GM21526 (cell line): ENCODE measurements at regions not wholly inside any gene's neighbourhood (a gene's known extent, or its start where the extent isn't known, plus 50 kb on each side); places are given as distances from the start of the nearest gene placed in this dataset.
"Not testable (repeated sequence)": the region's sequence is repeated elsewhere in the genome, so short reads cannot be mapped to it uniquely, and the experiment has no call there.

Experiments
- ATAC-seq: cut with Tn5 transposase; IDR thresholded peaks from one replicate; pipeline ENCODE4 v1.9.1; 2021; ENCODE audit warnings: moderate library complexity; ENCODE audit not compliant: unreplicated experiment, low FRiP score

GRCh38 chr13:18248533-18249240 lies 932.9 kb downstream of the TUBA3C start:
- ATAC-seq, result not testable (repeated sequence)

DNA sequence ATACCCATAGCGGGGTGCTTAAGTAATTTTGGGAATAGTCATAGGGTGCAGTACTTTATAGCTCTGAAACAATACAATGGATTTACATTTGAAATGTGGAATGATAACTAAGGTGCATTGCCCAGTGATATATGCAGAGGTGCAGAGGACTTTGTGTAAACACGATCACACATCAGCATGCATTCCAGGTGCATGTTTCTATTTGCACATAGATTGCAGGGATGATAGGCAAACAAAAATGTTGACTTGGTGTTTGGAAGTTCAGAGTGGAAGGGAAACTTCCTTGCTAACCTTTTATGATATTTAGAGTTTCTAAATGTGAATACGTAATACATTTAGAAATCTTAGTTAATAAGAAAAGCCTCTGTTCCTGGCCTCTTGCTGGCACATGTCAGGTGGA lies 941.5 kb downstream of the TUBA3C start:
- not testable (repeated sequence) for ATAC-seq

GRCh38 chr13:18238586-18238985 lies 943.0 kb downstream of the TUBA3C start:
- ATAC-seq, result not testable (repeated sequence)

GRCh38 chr13:18236528-18236815 lies 945.2 kb downstream of the TUBA3C start:
- ATAC-seq, result no peak

- no peak for ATAC-seq
These were observed 945.7 kb downstream of the TUBA3C start for GRCh38 chr13:18235756-18236527.

DNA sequence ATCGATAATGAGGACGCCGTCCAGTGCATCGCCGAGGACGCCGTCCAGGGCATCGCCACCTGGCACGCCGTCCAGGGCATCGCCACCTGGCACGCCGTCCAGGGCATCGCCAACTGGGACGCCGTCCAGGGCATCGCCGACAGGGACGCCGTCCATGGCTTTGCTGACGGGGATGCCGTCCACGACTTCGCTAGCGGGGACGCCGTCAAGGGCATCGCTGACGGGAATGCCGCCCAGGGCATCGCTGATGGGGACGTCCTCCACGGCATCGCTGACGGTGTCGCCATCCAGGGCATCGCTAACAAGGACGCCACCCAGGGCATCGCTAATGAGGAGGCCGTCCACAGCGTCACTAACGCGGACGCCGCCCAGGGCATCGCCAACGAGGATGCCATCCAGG lies 946.5 kb downstream of the TUBA3C start:
- ATAC-seq, result no peak

DNA sequence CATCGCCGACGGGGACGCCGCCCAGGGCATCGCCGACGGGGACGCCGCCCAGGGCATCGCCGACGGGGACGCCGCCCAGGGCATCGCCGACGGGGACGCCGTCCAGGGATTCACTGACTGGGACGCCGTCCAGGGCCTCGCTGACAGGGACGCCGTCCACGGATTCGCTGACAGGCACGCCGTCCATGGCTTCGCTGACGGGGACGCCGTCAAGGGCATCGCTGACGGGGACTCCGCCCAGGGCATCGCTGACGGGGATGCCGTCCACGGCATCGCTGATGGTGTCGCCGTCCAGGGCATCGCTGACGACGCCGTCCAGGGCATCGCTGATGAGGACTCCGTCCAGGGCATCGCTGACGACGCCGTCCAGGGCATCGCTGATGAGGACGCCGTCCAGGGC lies 947.2 kb downstream of the TUBA3C start:
- ATAC-seq, result not testable (repeated sequence)

- no peak for ATAC-seq
These were observed 947.8 kb downstream of the TUBA3C start for GRCh38 chr13:18233783-18234299.

DNA sequence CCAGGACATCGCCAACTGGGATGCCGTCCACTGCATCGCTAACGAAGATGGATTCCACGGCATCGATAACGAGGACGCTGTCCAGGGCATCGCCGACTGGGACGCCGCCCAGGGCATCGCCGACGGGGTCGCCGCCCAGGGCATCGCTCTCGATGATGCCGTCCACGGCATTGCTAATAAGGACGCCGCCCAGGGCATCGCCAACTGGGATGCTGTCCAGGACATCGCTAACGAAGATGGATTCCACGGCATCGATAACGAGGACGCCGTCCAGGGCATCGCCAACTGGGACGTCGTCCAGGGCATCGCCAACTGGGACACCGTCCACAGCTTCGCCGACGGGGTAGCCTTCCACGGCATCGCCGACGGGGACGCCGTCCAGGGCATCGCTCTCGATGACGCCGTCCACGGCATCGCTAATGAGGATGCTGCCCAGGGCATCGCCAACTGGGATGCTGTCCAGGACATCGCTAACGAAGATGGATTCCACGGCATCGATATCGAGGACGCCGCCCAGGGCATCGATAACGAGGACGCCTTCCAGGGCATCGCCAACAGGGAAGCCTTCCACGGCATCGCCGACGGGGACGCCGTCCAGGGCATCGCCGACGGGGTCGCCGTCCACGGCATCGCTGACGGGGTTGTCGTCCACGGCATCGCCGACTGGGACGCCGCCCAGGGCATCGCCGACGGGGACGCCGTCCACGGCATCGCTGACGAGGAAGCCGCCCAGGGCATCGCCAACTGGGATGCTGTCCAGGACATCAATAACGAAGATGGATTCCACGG lies 948.4 kb downstream of the TUBA3C start:
- ATAC-seq, result no peak

DNA sequence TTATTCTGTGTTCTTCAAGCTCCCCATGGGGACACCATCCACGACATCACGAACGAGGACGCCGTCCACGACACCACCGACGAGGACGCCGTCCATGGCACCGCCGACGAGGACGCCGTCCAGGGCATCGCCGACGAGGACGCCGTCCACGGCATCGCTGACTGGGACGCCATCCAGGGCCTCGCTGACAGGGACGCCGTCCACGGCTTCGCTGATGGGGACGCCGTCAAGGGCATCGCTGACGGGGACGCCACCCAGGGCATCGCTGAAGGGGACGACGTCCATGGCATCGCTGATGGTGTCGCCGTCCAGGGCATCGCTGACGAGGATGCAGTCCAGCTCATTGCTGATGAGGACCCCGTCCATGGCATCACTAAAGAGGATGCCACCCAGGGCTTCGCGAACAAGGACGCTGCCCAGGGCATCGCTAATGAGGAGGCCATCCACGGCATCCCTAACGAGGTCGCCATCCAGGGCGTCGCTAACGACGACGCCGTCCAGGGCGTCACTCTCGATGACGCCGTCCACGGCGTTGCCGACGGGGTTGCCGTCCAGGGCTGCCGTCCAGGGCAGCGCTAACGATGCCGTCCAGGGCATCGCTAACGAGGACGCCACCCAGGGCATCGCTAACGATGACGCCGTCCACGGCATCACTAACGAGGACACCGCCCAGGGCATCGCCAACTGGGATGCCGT lies 949.2 kb downstream of the TUBA3C start:
- no peak for ATAC-seq

- ATAC-seq, result not testable (repeated sequence)
These were observed 957.2 kb downstream of the TUBA3C start for GRCh38 chr13:18224411-18224810.

DNA sequence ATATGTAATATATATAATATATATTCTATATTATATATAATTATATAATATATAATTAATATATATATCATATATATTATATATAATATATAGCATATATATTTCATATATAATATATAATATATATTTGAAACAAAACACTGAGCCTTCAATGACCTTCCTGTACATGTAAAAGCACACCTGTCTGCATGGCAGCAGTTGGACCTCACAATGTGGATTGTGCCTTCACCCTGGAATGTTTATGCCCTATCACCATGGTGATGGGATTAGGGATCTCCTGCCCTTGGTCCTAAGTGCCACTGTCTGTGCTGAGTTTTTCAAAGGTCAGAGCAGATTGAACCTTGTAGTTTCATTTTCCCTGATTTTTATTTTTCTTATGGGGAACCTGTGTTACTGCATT lies 966.9 kb downstream of the TUBA3C start:
- not testable (repeated sequence) for ATAC-seq

GRCh38 chr13:18213511-18213910 lies 968.1 kb downstream of the TUBA3C start:
- not testable (repeated sequence) for ATAC-seq

DNA sequence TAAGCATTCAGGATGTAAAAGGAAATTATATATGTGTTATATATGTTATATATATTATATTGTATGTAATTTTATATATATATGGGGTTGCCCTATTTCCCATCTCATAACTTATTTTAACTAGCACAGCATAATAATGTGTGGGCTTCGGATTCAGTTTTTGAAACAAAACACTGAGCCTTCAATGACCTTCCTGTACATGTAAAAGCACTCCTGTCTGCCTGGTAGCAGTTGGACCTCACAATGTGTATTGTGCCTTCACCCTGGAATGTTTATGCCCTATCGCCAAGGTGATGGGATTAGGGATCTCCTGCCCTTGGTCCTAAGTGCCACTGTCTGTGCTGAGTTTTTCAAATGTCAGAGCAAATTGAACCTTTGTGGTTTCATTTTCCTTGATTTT lies 968.8 kb downstream of the TUBA3C start:
- ATAC-seq, result peak; percentile 50

DNA sequence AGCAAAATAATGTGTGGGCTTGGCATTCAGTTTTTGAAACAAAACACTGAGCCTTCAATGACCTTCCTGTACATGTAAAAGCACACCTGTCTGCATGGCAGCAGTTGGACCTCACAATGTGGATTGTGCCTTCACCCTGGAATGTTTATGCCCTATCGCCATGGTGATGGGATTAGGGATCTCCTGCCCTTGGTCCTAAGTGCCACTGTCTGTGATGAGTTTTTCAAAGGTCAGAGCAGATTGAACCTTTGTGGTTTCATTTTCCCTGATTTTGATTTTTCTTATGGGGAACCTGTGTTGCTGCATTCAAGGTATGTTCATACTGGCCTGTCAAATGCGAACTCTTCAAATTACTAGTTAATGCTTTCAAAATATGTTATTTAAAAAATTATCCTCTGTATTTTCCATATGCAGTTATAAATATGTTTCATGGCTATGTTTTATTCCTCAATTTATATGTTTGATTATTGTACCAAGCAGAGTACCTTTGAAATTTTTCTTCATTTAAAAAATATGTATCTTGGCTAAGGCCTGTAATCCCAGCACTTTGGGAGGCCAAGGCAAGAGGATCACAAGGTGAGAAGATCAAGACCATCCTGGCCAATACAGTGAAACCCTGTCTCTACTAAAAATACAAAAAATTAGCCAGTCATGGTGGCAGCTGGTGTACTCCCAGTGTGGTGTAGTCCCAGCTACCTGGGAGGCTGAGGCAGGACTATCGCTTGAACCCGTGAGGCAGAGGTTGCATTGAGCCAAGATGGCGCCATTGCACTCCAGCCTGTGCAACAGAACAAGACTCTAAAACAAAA lies 969.7 kb downstream of the TUBA3C start:
- ATAC-seq, result peak; percentile 75

DNA sequence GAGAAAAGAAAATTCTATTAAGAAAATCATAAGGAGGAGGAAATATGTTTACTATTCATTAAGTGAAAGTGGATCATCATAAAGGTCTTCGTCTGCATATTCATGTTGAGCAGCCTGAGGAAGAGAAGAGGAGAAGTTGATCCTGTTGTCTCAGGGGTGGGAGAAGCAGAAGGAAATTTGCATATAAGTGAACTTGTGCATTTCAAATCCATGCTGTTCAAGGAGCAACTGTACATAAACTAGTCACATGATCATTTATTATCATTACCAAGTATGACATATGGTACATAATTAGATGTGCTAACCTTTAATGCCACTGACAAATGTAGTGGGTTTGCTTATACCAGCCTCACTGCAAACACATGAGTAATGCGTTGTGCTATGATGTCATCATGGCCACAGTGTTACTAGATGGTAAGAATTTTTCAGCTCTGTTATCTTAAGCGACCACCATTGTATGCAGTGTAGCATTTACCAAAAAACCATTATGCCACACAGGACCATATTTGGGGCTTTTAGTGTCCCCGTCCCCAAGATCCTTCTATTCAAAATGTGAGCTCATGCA lies 976.9 kb downstream of the TUBA3C start:
- ATAC-seq, result not testable (repeated sequence)

GRCh38 chr13:18195365-18195678 lies 986.3 kb downstream of the TUBA3C start:
- not testable (repeated sequence) for ATAC-seq

DNA sequence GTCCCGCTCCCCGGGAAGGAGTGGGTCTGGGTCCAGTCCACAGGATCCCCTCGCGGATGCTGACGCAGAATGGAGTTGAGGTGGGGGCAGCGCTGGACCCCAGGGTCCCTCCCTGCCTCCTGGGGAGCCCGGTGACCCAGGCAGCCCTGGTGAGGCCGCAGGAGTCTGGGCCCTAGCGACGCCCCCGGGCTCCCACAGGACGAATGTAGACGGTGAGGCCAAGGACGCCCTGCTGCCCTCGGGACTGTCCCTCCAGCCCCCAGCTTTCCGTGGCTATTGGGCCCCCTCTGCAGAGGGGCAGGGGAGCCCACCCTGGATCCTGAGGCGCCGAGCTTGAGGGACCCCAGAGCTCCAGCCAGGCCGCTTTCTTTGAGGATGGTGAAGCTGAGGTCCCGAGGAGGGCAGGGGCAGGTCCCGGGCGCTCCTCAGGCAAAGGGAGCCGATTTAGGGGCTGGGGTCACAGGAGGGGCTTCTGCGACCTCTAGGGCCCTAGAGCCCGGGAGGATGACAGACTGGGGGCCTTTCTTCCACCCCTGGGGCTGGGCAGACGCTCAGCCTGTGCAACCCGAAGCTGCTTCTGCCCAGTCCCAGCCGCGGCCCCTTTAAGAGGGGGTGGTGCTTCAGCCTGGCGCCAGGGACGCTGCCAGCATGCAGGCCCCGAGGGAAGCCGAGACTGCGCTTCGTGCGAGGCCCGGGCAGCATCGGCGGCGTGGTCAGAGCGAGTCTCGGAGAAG lies 986.8 kb downstream of the TUBA3C start:
- ATAC-seq, result not testable (repeated sequence)

DNA sequence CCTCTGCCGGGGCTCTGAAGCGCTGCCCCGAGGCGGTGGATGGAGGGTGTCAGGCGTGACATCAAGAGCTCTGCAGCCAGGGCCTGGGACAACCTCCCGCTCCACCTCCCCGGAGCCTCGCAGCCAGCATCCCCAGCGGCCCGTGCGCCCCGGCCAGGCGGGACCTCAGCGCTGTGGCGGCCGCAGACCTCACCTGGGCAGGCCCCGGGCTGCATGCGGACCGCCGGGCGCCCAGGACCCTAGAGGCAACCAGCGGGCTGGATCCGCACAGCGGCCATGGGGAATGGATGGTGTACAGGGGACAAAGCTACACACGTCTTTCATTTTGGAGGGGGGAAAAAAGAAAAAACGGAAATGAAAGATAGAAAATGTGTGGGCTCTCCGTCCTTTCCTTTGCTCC lies 987.5 kb downstream of the TUBA3C start:
- not testable (repeated sequence) for ATAC-seq
